Muscle layer of colon (tissue), 2 donors: ENCODE measurements at regions not wholly inside any gene's neighbourhood (a gene's known extent, or its start where the extent isn't known, plus 50 kb on each side); places are given as distances from the start of the nearest gene placed in this dataset.
"Not testable (repeated sequence)": the region's sequence is repeated elsewhere in the genome, so short reads cannot be mapped to it uniquely, and the experiment has no call there.

Source experiments
- H3K27ac ChIP-seq: one replicate; pipeline ENCODE4 v1.7.0; 2013; ENCODE audit warnings: low read depth, mild to moderate bottlenecking, low read length, moderate library complexity
- H3K27me3 ChIP-seq, 2 donors: one replicate each; pipeline ENCODE4 v1.7.0; 2013; ENCODE audit warnings: low read length in 2 of 2, mild to moderate bottlenecking in 2 of 2; ENCODE audit not compliant: insufficient read depth in 2 of 2, control insufficient read depth in 1 of 2
- H3K36me3 ChIP-seq: one replicate; pipeline ENCODE4 v1.7.0; 2013; ENCODE audit warnings: mild to moderate bottlenecking, low read length; ENCODE audit not compliant: insufficient read depth
- H3K4me1 ChIP-seq: one replicate; pipeline ENCODE4 v1.7.0; 2013; ENCODE audit warnings: mild to moderate bottlenecking, low read length; ENCODE audit not compliant: insufficient read depth
- H3K4me3 ChIP-seq, 2 donors: one replicate each; pipeline ENCODE4 v1.7.0; 2013; ENCODE audit warnings: low read length in 2 of 2, low read depth in 1 of 2, mild to moderate bottlenecking in 1 of 2, moderate library complexity in 1 of 2
- H3K9ac ChIP-seq: one replicate; pipeline ENCODE4 v1.7.0; 2013; ENCODE audit warnings: low read length
- H3K9me3 ChIP-seq: one replicate; pipeline ENCODE4 v1.7.0; 2013; ENCODE audit warnings: mild to moderate bottlenecking, low read length
- donor health status: abdominal sarcoma.
- donor health status: Adenocarcinoma of cecum.

DNA sequence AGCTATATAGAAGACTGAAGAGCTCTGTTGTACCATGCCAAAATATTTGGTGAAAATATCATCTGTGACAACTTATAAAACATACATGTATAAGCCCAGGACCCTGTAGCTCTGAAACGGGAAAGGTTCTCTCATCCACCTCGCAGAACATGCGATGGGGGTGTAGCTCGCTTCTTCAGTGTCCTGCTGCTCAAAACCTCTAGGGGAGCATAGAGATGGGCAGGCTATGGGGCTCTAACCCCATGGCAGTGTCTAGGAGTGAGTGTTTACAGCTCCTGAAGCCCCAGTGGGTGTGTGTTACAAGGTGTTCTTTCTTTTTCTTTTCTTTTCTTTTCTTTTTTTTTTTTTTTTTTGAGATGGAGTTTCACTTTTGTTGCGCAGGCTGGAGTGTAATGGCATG is 505.2 kb upstream of the SYNCRIP start:
- Histone ChIP-seq H3K27me3 (no peaks in the 10 kb centered on the region), H3K27ac (no peak overlapping the region), H3K4me3 (no peak overlapping the region), H3K36me3 (no peaks in the 10 kb centered on the region), H3K9ac (no peak overlapping the region), H3K9me3 (no peaks in the 10 kb centered on the region), H3K4me1 (no peaks in the 10 kb centered on the region)

DNA sequence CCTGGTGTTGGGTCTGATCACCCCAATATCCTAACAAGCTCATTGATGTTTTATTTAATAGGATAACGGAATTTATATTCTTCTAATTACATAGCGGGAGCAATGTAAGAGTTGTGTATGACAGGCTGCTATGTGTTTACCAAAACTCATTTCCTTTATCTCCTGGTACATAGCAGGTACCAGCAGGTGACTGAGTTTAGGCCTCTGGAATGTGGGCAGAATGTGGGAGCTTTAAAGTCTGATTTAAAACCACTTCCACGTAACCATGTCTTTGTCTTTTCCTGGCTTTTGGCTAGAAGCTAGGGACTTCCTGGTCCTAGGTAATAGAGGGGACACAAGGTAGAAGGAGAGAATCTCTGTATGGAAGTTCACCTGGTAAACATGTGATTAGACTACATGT is 504.6 kb upstream of the SYNCRIP start:
- no peak overlapping the region for H3K4me3 ChIP-seq
- H3K9ac ChIP-seq: no peak overlapping the region
- no peaks in the 10 kb centered on the region for H3K9me3 ChIP-seq
- no peaks in the 10 kb centered on the region for H3K27me3 ChIP-seq
- H3K36me3 ChIP-seq: no peaks in the 10 kb centered on the region
- H3K27ac ChIP-seq: no peak overlapping the region
- no peaks in the 10 kb centered on the region for H3K4me1 ChIP-seq

DNA sequence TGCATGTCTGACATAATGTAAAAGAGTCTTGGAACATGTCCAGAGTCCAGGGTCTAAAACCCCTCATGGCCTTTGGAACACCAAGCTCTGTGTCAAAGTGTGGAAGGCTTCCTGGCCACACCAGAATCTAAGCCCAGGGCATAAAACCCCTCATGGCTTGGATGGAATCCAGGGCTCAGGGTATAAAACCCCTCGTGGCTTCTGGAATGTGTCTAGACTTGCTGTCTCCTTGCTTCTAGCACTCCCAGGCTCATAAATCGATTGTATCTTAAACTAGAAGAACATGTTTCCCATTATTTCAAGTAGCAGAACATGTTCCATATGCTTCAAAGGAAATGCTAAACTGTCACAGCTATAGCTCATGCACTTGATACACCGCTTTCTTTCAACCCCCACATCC is 504.1 kb upstream of the SYNCRIP start:
- not testable (repeated sequence) for H3K9me3 ChIP-seq, H3K27me3 ChIP-seq, H3K27ac ChIP-seq, H3K4me1 ChIP-seq, H3K36me3 ChIP-seq, H3K9ac ChIP-seq, H3K4me3 ChIP-seq

DNA sequence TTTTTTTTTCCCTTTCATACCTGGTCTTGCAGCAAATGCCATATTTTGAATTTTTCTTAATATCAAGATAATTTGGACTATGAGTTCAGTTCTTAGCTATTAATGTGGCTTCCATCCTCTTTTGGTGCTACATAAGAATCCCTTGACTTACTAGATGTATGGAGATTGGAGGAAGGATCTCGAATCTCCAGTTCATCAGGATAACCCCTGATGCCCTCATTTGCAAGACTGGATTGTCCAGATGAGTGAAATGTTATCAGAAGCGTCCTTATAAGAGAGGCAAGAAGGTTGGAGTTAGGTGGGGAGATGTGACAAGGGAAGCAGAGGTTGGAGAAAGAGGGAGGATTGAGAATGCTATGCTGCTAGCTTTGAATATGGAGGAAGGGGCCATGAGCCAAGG is 499.6 kb upstream of the SYNCRIP start:
- Histone ChIP-seq H3K9ac (no peak overlapping the region), H3K9me3 (no peaks in the 10 kb centered on the region), H3K27ac (no peak overlapping the region), H3K36me3 (no peaks in the 10 kb centered on the region), H3K4me1 (no peaks in the 10 kb centered on the region), H3K4me3 (no peak overlapping the region), H3K27me3 (no peaks in the 10 kb centered on the region)

DNA sequence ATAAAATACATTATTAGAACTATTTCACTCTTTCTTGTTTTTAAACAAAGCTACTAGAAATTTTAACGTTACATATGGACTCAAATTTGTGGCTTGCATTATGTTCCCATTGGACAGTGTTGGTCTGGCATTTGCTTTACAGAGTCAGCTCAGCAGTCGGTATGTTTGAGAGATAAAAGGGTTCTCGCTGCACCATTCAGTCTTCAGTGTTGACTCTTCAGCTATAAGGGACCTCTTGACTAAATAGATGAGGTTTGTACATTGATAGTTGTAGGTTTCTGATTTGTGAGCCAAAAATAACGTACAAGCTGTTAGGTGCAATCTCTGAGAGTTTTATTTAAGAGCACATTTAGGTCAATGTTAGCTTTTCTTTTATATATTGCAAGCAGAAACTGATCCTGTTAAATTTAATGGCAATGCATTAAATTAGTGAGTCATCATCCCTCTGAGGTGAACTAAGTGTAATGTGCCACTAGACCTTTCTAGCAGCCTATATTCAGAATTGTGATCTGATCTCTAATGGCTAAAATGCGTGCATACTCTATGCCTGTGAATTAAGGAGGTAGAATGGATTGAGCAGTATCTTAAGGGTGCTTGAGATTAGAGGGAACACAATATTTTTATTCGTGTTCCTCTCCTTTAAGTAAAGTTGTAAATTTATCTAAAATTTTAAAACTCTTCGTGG is 485.6 kb upstream of the SYNCRIP start:
- Histone ChIP-seq H3K4me1 (no peaks in the 10 kb centered on the region), H3K36me3 (no peaks in the 10 kb centered on the region), H3K4me3 (no peak overlapping the region), H3K27me3 (no peaks in the 10 kb centered on the region), H3K27ac (no peak overlapping the region), H3K9ac (no peak overlapping the region), H3K9me3 (no peaks in the 10 kb centered on the region)

DNA sequence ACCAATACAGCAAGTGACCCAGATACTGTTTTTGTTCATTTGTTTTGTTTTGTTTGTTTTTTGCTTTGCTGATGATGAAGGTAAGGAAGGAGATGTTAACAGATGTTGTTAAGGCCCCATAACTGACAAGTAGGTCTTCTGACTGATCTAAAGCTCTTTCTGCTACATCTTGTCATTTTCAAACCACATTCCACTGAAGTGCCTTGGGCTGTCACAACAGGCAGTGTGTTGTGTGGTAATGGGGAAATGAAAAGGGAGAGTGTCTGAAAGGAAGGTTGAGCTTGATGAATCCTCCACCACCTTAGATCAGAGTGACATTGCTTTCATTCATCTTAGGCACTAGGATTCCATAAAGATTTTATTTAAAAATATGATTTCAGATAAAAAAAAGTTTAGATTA is 479.4 kb upstream of the SYNCRIP start:
- no peak overlapping the region for H3K4me3 ChIP-seq
- no peak overlapping the region for H3K9ac ChIP-seq
- H3K27ac ChIP-seq: no peak overlapping the region
- H3K4me1 ChIP-seq: no peaks in the 10 kb centered on the region
- no peaks in the 10 kb centered on the region for H3K9me3 ChIP-seq
- no peaks in the 10 kb centered on the region for H3K27me3 ChIP-seq
- H3K36me3 ChIP-seq: no peaks in the 10 kb centered on the region

DNA sequence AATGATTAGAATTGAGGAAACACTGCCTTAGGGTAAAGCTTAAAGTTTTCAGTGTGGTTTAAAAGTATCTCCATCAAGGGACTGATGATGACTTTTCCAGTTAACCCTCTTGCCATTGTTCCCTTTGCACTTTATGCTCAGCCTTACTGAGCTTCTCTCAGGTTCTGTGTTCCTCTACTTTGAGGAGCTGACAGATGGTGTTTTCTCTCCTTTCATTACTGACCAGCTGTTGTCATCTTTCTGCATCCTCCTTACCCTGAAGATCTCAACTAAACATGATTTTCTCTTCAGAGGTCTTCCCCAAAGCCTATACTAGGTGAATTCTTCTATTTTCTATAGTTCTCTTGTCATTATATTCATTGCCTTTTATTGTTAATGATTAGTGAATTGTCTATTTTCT is 475.6 kb upstream of the SYNCRIP start:
- no peak overlapping the region for H3K9ac ChIP-seq

DNA sequence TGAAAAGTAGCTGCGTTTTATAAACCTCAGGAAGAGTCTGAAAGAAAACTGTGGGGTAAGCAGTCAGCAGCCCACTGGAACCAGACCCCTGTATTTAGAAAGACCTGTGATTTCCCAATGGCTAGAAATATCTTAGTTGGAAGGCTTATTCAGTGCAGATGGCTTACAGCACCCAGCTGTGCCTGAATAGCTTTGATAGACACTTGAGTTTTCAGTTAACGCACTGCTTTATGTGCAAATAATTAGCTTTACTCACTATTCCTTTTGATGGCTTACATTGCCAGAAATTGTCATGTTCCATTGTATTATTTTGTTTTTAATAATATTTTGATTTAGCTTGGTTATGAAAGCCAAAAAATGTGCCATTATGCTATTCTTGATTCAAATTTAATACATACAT is 465.3 kb upstream of the SYNCRIP start:
- Histone ChIP-seq H3K36me3 (no peaks in the 10 kb centered on the region), H3K4me3 (no peak overlapping the region), H3K27ac (no peak overlapping the region), H3K9me3 (no peaks in the 10 kb centered on the region), H3K9ac (no peak overlapping the region), H3K27me3 (no peaks in the 10 kb centered on the region), H3K4me1 (no peaks in the 10 kb centered on the region)

More for the DNA sequence above, 475.6 kb upstream of the SYNCRIP start:
- Histone ChIP-seq H3K27me3 (no peaks in the 10 kb centered on the region), H3K36me3 (no peaks in the 10 kb centered on the region), H3K27ac (no peak overlapping the region), H3K9me3 (no peaks in the 10 kb centered on the region), H3K4me1 (no peaks in the 10 kb centered on the region), H3K4me3 (no peak overlapping the region)

DNA sequence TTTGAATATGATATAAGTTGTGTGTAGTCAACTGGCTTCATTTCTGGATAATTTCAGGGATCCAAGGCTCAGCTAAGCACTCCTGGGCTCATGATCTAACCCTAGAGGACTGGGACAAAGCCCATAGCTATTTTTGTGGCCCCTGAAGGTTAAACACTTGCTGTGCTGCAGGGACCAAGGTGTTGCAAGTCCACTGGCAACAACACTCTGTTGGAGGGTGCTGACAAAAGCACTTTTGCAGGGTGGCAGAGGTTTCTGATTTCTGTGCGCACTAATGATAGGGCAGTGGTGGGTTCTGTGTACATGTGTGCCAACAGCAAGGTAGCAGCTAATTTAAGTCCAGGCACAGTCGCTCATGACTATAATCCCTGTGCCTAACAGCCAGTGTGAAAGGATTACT is 445.3 kb upstream of the SYNCRIP start:
- Histone ChIP-seq H3K27me3 (no peaks in the 10 kb centered on the region), H3K4me1 (no peaks in the 10 kb centered on the region)

DNA sequence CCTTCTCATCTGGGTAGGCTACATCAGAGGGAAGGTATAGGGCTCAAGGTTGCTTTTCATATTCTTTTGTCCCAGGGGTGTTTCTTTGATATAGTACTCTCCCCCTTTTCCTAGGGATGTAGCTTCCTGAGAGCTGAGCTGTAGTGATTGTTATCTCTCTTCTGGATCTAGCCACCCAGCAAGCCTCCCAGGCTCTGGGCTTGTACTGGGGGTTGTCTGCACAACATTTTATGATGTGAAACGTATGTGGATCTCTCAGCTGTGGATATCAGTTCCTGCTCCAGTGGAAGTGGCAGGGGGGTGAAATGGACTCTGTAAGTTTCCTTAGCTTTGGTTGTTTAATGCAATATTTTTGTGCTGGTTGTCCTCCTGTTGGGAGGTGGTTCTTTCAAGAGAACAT is 437.3 kb upstream of the SYNCRIP start:
- no peak overlapping the region for H3K4me3 ChIP-seq
- no peaks in the 10 kb centered on the region for H3K36me3 ChIP-seq
- H3K4me1 ChIP-seq: no peaks in the 10 kb centered on the region
- H3K27ac ChIP-seq: no peak overlapping the region
- no peaks in the 10 kb centered on the region for H3K27me3 ChIP-seq
- no peak overlapping the region for H3K9ac ChIP-seq
- H3K9me3 ChIP-seq: no peaks in the 10 kb centered on the region

More for the DNA sequence above, 445.3 kb upstream of the SYNCRIP start:
- Histone ChIP-seq H3K9ac (no peak overlapping the region), H3K27ac (no peak overlapping the region), H3K9me3 (no peaks in the 10 kb centered on the region), H3K4me3 (no peak overlapping the region), H3K36me3 (no peaks in the 10 kb centered on the region)

DNA sequence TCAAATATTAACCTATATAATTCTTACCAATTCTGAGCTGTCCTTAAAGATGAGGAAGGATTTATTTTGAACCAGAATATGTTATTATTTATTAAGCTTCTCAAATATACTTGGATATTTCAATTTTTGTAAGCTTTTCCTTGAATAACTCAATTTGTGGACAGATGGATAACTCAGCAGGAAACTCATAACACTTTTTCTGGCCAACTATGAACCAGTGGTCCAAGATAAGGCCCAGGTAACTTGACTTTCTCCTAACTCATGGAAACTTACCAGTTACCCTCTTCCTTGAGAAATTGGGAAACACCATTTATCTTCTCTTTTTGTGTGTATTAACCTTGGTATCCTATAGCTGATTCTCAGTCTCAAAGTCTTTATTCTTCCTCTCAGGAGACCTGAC is 427.5 kb upstream of the SYNCRIP start:
- no peak overlapping the region for H3K27ac ChIP-seq
- no peaks in the 10 kb centered on the region for H3K36me3 ChIP-seq
- H3K4me1 ChIP-seq: no peaks in the 10 kb centered on the region
- no peaks in the 10 kb centered on the region for H3K9me3 ChIP-seq
- no peak overlapping the region for H3K4me3 ChIP-seq
- H3K9ac ChIP-seq: no peak overlapping the region
- no peaks in the 10 kb centered on the region for H3K27me3 ChIP-seq

DNA sequence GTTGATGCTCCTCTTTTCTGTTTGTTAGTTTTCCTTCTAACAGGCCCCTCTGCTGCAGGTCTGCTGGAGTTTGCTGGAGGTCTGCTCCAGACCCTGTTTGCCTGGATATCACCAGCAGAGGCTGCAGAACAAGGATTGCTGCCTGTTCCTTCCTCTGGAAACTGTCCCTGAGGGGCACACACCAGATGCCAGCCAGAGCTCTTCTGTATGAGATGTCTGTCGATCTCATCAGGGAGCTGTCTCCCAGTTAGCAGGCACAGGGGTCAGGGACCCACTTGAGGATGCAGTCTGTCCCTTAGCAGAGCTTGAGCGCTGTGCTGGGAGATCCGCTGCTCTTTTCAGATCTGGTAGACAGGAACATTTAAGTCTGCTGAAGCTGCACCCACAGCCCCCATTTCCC is 422.3 kb upstream of the SYNCRIP start:
- H3K4me3 ChIP-seq, H3K36me3 ChIP-seq, H3K27ac ChIP-seq, H3K9me3 ChIP-seq, H3K4me1 ChIP-seq, H3K27me3 ChIP-seq, H3K9ac ChIP-seq: not testable (repeated sequence)
